SK-N-SH (cell line): ENCODE measurements at regions not wholly inside any gene's neighbourhood (a gene's known extent, or its start where the extent isn't known, plus 50 kb on each side); places are given as distances from the start of the nearest gene placed in this dataset.

Experiments used
- CTCF ChIP-seq: fragments of 200-600 bp; sonication (generic); IDR thresholded peaks from 2 replicates; pipeline ENCODE4 v1.6.1; 2017; ENCODE audit warnings: antibody characterized with exemption, mild to moderate bottlenecking, moderate library complexity
- GATA2 ChIP-seq: sonication (generic); formaldehyde crosslinking; IDR thresholded peaks from 2 replicates; pipeline ENCODE4 v1.5.0; 2020; ENCODE audit warnings: mild to moderate bottlenecking, missing genetic modification reagents
- POLR2AphosphoS5 ChIP-seq: IDR thresholded peaks from 2 replicates; pipeline ENCODE4 v1.6.1; 2012; ENCODE audit warnings: low read depth, low read length
- REST ChIP-seq: IDR thresholded peaks from 2 replicates; pipeline ENCODE4 v1.6.1; 2012; ENCODE audit warnings: mild to moderate bottlenecking, low read depth, low read length, moderate library complexity
- ZBTB33 ChIP-seq: IDR thresholded peaks from 2 replicates; pipeline ENCODE4 v1.4.0; 2012; ENCODE audit warnings: low read depth, borderline replicate concordance

GRCh38 chr6:101236709-101237108 is 156.8 kb upstream of the GRIK2 start:
- TF ChIP-seq CTCF (no peak), GATA2 (CRISPR knock-in tag) (no peak), REST (no peak), ZBTB33 (no peak), POLR2AphosphoS5 (no peak)
